HEK293T (cell line): ENCODE measurements at regions not wholly inside any gene's neighbourhood (a gene's known extent, or its start where the extent isn't known, plus 50 kb on each side); places are given as distances from the start of the nearest gene placed in this dataset.

ENCODE experiments used
- BHLHE40 ChIP-seq: fragments of 450-650 bp; IDR thresholded peaks from 2 replicates; pipeline ENCODE4 v1.6.1; 2016; ENCODE audit warnings: mild to moderate bottlenecking, moderate library complexity, borderline replicate concordance
- SP1 ChIP-seq: fragments of 450-650 bp; IDR thresholded peaks from 2 replicates; pipeline ENCODE4 v1.6.1; 2017

DNA sequence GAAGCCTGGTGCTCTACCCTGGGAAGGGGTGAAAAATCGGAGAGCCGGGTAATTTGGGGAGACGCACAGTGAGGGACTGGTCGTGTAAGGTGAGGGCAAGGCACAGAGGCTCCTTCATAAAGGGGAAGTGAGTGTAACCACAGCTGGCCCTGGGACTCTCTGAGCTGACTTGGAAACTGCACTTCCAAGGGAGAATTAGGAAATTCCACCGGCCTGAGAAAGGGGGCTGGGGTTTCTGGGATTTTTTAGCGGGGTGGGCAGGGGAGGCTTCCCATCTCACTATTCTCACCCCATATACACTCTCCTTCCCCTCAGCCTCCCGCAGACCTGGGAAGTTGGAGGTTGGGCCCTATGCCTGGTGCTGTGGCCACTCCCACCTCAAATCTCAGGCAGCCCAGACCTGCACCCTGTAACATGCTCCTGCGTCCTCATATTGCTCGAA, 88.3 kb upstream of the IPO9 start:
- TF ChIP-seq BHLHE40 = no peak
- TF ChIP-seq SP1 = no peak
